ENCODE measurements at regions not wholly inside any gene's neighbourhood (a gene's known extent, or its start where the extent isn't known, plus 50 kb on each side); places are given as distances from the start of the nearest gene placed in this dataset.

DNA sequence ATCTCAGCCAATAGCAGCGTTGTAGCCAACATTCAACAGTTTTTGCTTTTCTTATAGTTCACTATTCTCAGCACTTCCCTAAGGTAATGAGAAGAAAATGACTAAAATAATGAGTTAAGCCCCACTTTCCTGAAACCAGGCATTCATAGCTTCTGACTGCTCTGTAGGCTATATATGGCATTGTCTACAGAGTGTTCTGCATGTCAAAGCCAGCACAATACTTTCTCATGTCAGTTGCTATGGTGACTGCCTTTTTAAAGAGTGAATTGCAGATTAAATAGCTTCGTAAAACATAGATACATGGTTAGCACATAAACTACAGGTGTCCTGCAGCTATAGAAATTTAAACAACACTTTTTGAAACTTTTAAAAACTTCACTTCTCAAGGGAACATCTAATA lies 1256.1 kb upstream of the CNTN5 start:
- FAIRE-seq (no peak), DNase-seq (ENCODE audit: low read depth in 1 of 2, low spot score in 1 of 2) (no peak), ATAC-seq (no peak)
- ChIA-PET POLR2A (no interaction called here), CTCF (no interaction called here)
- H3K4me3 ChIP-seq: no peak overlapping the region
- no peak overlapping the region for H3K4me2 ChIP-seq
- no peaks in the 10 kb centered on the region for H3K9me3 ChIP-seq
- no peaks in the 10 kb centered on the region for H3K4me1 ChIP-seq
- TF ChIP-seq, protein P1, sequence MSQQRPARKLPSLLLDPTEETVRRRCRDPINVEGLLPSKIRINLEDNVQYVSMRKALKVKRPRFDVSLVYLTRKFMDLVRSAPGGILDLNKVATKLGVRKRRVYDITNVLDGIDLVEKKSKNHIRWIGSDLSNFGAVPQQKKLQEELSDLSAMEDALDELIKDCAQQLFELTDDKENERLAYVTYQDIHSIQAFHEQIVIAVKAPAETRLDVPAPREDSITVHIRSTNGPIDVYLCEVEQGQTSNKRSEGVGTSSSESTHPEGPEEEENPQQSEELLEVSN (IDR thresholded peaks at IDR 0.05; ENCODE audit: borderline replicate concordance, low read depth): no peak
- TF ChIP-seq JUN (IDR thresholded peaks at IDR 0.05) (no peak), MAFK (IDR thresholded peaks at IDR 0.05; ENCODE audit: partially characterized antibody) (no peak), KDM1A (IDR thresholded peaks at IDR 0.05; ENCODE audit: low read depth) (no peak), JUNB (IDR thresholded peaks at IDR 0.05) (no peak), MYC (IDR thresholded peaks at IDR 0.05; ENCODE audit: borderline replicate concordance, low read length) (no peak), CHD4 (IDR thresholded peaks at IDR 0.05; ENCODE audit: borderline replicate concordance) (no peak), HEYL (CRISPR knock-in tag; IDR thresholded peaks at IDR 0.05) (no peak), ZFP36 (IDR thresholded peaks at IDR 0.05; ENCODE audit: borderline replicate concordance, partially characterized antibody) (no peak), CHD2 (IDR thresholded peaks at IDR 0.05; ENCODE audit: low read length, partially characterized antibody) (no peak), HOXA7 (CRISPR knock-in tag; IDR thresholded peaks at IDR 0.05) (no peak), NPAS2 (CRISPR knock-in tag; IDR thresholded peaks at IDR 0.05; ENCODE audit: borderline replicate concordance) (no peak), FOSL2 (IDR thresholded peaks at IDR 0.05) (no peak), FOSL2 (CRISPR knock-in tag; IDR thresholded peaks at IDR 0.05) (no peak), HOXB13 (CRISPR knock-in tag; IDR thresholded peaks at IDR 0.05; ENCODE audit: low read depth) (no peak), CBX8 (IDR thresholded peaks at IDR 0.05) (no peak)
- TF ChIP-seq, protein P2, sequence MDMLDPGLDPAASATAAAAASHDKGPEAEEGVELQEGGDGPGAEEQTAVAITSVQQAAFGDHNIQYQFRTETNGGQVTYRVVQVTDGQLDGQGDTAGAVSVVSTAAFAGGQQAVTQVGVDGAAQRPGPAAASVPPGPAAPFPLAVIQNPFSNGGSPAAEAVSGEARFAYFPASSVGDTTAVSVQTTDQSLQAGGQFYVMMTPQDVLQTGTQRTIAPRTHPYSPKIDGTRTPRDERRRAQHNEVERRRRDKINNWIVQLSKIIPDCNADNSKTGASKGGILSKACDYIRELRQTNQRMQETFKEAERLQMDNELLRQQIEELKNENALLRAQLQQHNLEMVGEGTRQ (IDR thresholded peaks at IDR 0.05): no peak
- H3K27ac ChIP-seq: no peak overlapping the region
- WGBS (ENCODE audit: missing lambda C conversion rate): 12% methylated on average over 2 of the region's 2 CpGs

- 0% methylated on average over 1 of the region's 1 CpG for WGBS (ENCODE audit: missing lambda C conversion rate)
- no peak for TF ChIP-seq MAZ (IDR thresholded peaks at IDR 0.05; ENCODE audit: borderline replicate concordance, low read depth, low read length)
- TF ChIP-seq BHLHE40 (IDR thresholded peaks at IDR 0.05; ENCODE audit: low read depth, low read length): no peak
- TF ChIP-seq HEYL (CRISPR knock-in tag; IDR thresholded peaks at IDR 0.05): no peak
- TF ChIP-seq CHD4 (IDR thresholded peaks at IDR 0.05; ENCODE audit: borderline replicate concordance): no peak
- TF ChIP-seq POLR2AphosphoS2 (conservative IDR thresholded peaks at IDR 0.05; ENCODE audit: low read length): no peak
- no peak for TF ChIP-seq SMC3 (IDR thresholded peaks at IDR 0.05)
- TF ChIP-seq HDAC2 (IDR thresholded peaks at IDR 0.05): no peak
- TF ChIP-seq PHF8 (IDR thresholded peaks at IDR 0.05; ENCODE audit: borderline replicate concordance, low read depth): no peak
- TF ChIP-seq CBX8 (IDR thresholded peaks at IDR 0.05): no peak
- no peak for TF ChIP-seq ZC3H11A (IDR thresholded peaks at IDR 0.05)
- no peak for TF ChIP-seq RARB (CRISPR knock-in tag; IDR thresholded peaks at IDR 0.05)
- TF ChIP-seq KDM5A (IDR thresholded peaks at IDR 0.05): no peak
- TF ChIP-seq NPAS2 (CRISPR knock-in tag; IDR thresholded peaks at IDR 0.05; ENCODE audit: borderline replicate concordance): no peak
- no peak for TF ChIP-seq RAD21 (conservative IDR thresholded peaks at IDR 0.05 in 1 of 2, IDR thresholded peaks at IDR 0.05 in 1 of 2)
- no peak for TF ChIP-seq FOSB (CRISPR knock-in tag; IDR thresholded peaks at IDR 0.05)
- TF ChIP-seq, protein P2 (IDR thresholded peaks at IDR 0.05): no peak
- TF ChIP-seq, protein P3, sequence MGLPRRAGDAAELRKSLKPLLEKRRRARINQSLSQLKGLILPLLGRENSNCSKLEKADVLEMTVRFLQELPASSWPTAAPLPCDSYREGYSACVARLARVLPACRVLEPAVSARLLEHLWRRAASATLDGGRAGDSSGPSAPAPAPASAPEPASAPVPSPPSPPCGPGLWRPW (IDR thresholded peaks at IDR 0.05): no peak
- TF ChIP-seq TP53 (CRISPR knock-in tag; IDR thresholded peaks at IDR 0.05): no peak
- TF ChIP-seq MYC (IDR thresholded peaks at IDR 0.05; ENCODE audit: borderline replicate concordance, low read length): no peak
- ChIA-PET CTCF (no interaction called here), POLR2A (no interaction called here)
- no peak for ATAC-seq
- no peaks in the 10 kb centered on the region for H3K9me3 ChIP-seq
- DNase-seq (ENCODE audit: low read depth in 1 of 2, low spot score in 1 of 2): no peak
- no peak overlapping the region for H3K27ac ChIP-seq
- H3K4me1 ChIP-seq: no peaks in the 10 kb centered on the region
- no peak overlapping the region for H3K4me2 ChIP-seq
- no peak overlapping the region for H3K4me3 ChIP-seq
- FAIRE-seq: no peak
Observed at GRCh38 chr11:97770570-97770969, 1250.2 kb upstream of the CNTN5 start.

All from A549 (cell line).